A673 (cell line): ENCODE measurements at regions not wholly inside any gene's neighbourhood (a gene's known extent, or its start where the extent isn't known, plus 50 kb on each side); places are given as distances from the start of the nearest gene placed in this dataset.

ENCODE experiments used
- BruUV-seq: library from RNA; stranded (reverse); fragments of 400-500 nt; replicated peaks from 2 replicates; lab custom pipeline; 2021; lab: Mats Ljungman, UMichigan
- CTCF ChIA-PET: fragments of 300-600 bp; sonication (Branson Sonifier 250); formaldehyde crosslinking; loops from one replicate; lab custom pipeline; 2022; ENCODE audit warnings: antibody characterized with exemption; lab: Charles Lee
- POLR2A ChIA-PET: fragments of 300-600 bp; sonication (Branson Sonifier 250); formaldehyde crosslinking; loops from one replicate; lab custom pipeline; 2022; ENCODE audit warnings: antibody characterized with exemption; ENCODE audit not compliant: low non-redundant PET; lab: Charles Lee
- DNase-seq: peaks from one replicate; pipeline ENCODE4 v3.0.0-alpha.2; 2015; ENCODE audit warnings: low spot score
- H3K27ac ChIP-seq: fragments of 200-600 bp; sonication (generic); 2 replicates; pipeline ENCODE4 v1.5.1; 2016; ENCODE audit warnings: mixed run types, low read depth, mild to moderate bottlenecking, mixed read lengths, antibody characterized with exemption, low read length; ENCODE audit not compliant: poor library complexity, severe bottlenecking
- H3K27me3 ChIP-seq: fragments of 200-600 bp; sonication (generic); replicated peaks from 2 replicates; pipeline ENCODE4 v1.6.1; 2017; ENCODE audit warnings: mixed run types, low read depth, mild to moderate bottlenecking, mixed read lengths, antibody characterized with exemption, low read length; ENCODE audit not compliant: insufficient read depth, poor library complexity
- H3K36me3 ChIP-seq: fragments of 200-600 bp; sonication (generic); 2 replicates; pipeline ENCODE4 v1.6.1; 2016; ENCODE audit warnings: mixed run types, mild to moderate bottlenecking, mixed read lengths, antibody characterized with exemption, low read length; ENCODE audit not compliant: insufficient read depth, poor library complexity, severe bottlenecking
- H3K4me1 ChIP-seq: fragments of 200-600 bp; sonication (generic); 2 replicates; pipeline ENCODE4 v1.6.1; 2017; ENCODE audit warnings: mixed run types, mild to moderate bottlenecking, mixed read lengths, antibody characterized with exemption, low read length; ENCODE audit not compliant: insufficient read depth, poor library complexity, severe bottlenecking
- H3K4me3 ChIP-seq: fragments of 200-600 bp; sonication (generic); 2 replicates; pipeline ENCODE4 v1.5.1; 2016; ENCODE audit warnings: low read depth, mixed run types, mild to moderate bottlenecking, mixed read lengths, low read length; ENCODE audit not compliant: poor library complexity, severe bottlenecking
- H3K9me3 ChIP-seq: fragments of 200-600 bp; sonication (generic); 2 replicates; pipeline ENCODE4 v1.6.1; 2016; ENCODE audit warnings: mixed run types, low read depth, mild to moderate bottlenecking, mixed read lengths, antibody characterized with exemption, low read length; ENCODE audit not compliant: poor library complexity, severe bottlenecking
- CTCF ChIP-seq: fragments of 300-800, 200-600 bp; sonication (generic); conservative IDR thresholded peaks from 2 replicates; pipeline ENCODE4 v1.5.1; 2017; ENCODE audit warnings: low read depth, mild to moderate bottlenecking, antibody characterized with exemption, low read length, moderate library complexity, mixed read lengths
- EZH2 ChIP-seq: fragments of 200-600 bp; sonication (generic); IDR thresholded peaks from 2 replicates; pipeline ENCODE4 v1.6.1; 2017; ENCODE audit warnings: borderline replicate concordance, low read depth, mild to moderate bottlenecking, mixed read lengths, antibody characterized with exemption, low read length; ENCODE audit not compliant: poor library complexity, severe bottlenecking
- intact Hi-C: fragments of 100-400 bp; cut with micrococcal nuclease; formaldehyde crosslinking; loops from one replicate; pipeline ENCODE4 v1.10.0; 2022; ENCODE audit not compliant: unreplicated experiment

- no peaks in the 10 kb centered on the region for H3K27me3 ChIP-seq
- H3K4me1 ChIP-seq: no peaks in the 10 kb centered on the region
- ChIA-PET CTCF (no interaction called here), POLR2A (no interaction called here)
- DNase-seq: no peak
- H3K36me3 ChIP-seq: no peaks in the 10 kb centered on the region
- H3K9me3 ChIP-seq: peaks cover 5% of the 10 kb centered on the region
- no peak overlapping the region for H3K4me3 ChIP-seq
- no TSS peak for BruUV-seq
- TF ChIP-seq EZH2: no peak
- TF ChIP-seq CTCF: no peak
- H3K27ac ChIP-seq: no peak overlapping the region
- intact Hi-C loops: no loop called here
Measured at GRCh38 chr1:86231076-86231475, 74.5 kb upstream of the COL24A1 start.

GRCh38 chr1:86229405-86229975 is 72.9 kb upstream of the COL24A1 start:
- no TSS peak for BruUV-seq
- no peak for DNase-seq
- Histone ChIP-seq H3K4me3 (no peak overlapping the region), H3K27me3 (no peaks in the 10 kb centered on the region), H3K4me1 (no peaks in the 10 kb centered on the region), H3K27ac (no peak overlapping the region), H3K9me3 (no peaks in the 10 kb centered on the region), H3K36me3 (no peaks in the 10 kb centered on the region)
- ChIA-PET POLR2A (no interaction called here), CTCF (no interaction called here)
- no peak for TF ChIP-seq EZH2
- no peak for TF ChIP-seq CTCF
- intact Hi-C loops: no loop called here

- intact Hi-C loops: no loop called here
- no peak overlapping the region for H3K4me3 ChIP-seq
- ChIA-PET CTCF (no interaction called here), POLR2A (no interaction called here)
- H3K36me3 ChIP-seq: no peaks in the 10 kb centered on the region
- TF ChIP-seq EZH2: no peak
- no peak for TF ChIP-seq CTCF
- H3K4me1 ChIP-seq: no peaks in the 10 kb centered on the region
- H3K9me3 ChIP-seq: no peaks in the 10 kb centered on the region
- no TSS peak for BruUV-seq
- H3K27me3 ChIP-seq: no peaks in the 10 kb centered on the region
- no peak for DNase-seq
- H3K27ac ChIP-seq: no peak overlapping the region
Measured at GRCh38 chr1:86228546-86228945, 72.0 kb upstream of the COL24A1 start.
